HG03280 (cell line): ENCODE measurements at regions not wholly inside any gene's neighbourhood (a gene's known extent, or its start where the extent isn't known, plus 50 kb on each side); places are given as distances from the start of the nearest gene placed in this dataset.

Experiments used
- ATAC-seq: cut with Tn5 transposase; IDR thresholded peaks from one replicate; pipeline ENCODE4 v1.9.1; 2021; ENCODE audit warnings: mild to moderate bottlenecking, moderate library complexity; ENCODE audit not compliant: unreplicated experiment

- ATAC-seq: no peak
Measured at GRCh38 chr6:99091985-99092384, 144.2 kb upstream of the FBXL4 start.

DNA sequence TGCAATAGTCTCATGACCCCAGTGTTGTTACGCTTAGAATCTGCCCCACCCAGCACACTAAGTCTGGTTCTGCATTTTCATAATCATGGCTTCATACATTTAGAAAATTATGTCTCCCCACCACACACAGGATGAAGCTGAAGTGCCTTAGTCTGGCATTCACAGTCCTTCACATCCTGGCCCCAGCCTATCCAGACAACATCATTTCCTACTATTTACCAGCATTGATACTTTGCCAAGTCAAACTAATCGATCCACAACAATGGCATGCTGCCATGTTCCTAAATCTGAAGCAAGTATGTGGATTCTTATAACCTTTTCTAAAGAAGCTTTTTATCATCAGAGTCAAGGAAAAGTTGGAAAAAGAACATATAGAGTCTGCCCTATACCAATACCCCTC is 132.4 kb upstream of the FBXL4 start:
- ATAC-seq: no peak

GRCh38 chr6:99079058-99079457 is 131.3 kb upstream of the FBXL4 start:
- ATAC-seq: no peak

GRCh38 chr6:99073223-99073622 is 125.5 kb upstream of the FBXL4 start:
- ATAC-seq: no peak

GRCh38 chr6:99066044-99066443 is 118.3 kb upstream of the FBXL4 start:
- no peak for ATAC-seq

GRCh38 chr6:99064834-99065233 is 117.1 kb upstream of the FBXL4 start:
- ATAC-seq: no peak

DNA sequence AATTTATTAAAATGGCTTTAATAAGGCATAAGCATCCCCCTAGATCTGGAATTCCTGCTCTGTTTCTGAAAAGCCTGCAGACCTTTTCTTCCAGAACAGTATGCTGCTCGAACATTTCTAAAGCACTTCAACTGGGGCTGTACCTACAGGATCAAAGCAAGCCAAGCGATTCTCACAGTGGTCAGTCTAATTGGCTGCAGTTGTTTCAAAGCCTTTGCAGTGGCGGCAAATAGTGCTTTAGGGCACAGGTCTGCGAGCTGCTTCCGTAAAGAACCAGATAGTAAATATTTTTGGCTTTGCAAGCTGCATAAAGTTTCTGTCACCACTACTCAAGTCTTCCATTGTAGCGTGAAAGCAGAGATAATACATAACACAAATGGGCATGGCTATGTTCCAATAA is 88.9 kb upstream of the FBXL4 start:
- no peak for ATAC-seq

- ATAC-seq: no peak
Measured at GRCh38 chr6:99032396-99032795, 84.7 kb upstream of the FBXL4 start.

GRCh38 chr6:99031957-99032356 is 84.2 kb upstream of the FBXL4 start:
- no peak for ATAC-seq

- ATAC-seq: no peak
Measured at GRCh38 chr6:99030915-99031314, 83.2 kb upstream of the FBXL4 start.

DNA sequence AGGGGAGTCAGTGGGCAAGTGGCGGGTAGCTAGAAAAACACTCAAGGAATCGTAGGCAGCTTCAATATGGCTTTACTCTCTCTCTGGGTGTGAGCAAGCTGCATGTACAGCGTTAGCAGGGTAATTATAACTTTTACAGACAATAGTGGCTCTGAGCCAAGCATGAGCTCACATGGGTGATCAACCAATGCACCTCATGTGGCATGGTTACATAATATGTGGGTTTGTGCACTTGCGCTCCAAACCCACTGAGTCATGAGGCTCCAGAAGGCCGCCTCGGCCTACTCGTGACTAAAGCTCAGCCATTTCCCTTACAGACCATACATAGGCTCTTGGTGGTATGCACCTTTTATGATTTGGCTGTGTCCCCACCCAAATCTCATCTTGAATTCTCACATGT is 78.4 kb upstream of the FBXL4 start:
- ATAC-seq: no peak

DNA sequence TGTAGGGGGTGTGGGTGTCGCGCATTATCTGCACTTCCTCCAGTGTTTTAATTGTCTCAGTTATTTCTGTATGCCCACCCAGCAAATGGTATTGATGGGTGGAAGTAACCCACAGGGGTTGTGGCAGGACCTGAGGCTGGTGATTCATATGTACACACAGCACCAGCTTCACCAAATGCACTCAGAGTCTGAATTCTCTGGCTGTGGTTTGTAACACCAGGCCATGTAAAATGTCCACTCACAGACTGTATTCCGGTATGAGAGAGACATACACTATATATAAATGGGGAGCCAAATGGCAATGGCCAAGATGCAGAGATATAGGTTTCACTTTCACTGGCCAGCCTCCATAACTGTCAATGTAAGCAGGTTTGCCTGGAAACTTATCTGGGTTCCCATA is 76.3 kb upstream of the FBXL4 start:
- ATAC-seq: no peak

DNA sequence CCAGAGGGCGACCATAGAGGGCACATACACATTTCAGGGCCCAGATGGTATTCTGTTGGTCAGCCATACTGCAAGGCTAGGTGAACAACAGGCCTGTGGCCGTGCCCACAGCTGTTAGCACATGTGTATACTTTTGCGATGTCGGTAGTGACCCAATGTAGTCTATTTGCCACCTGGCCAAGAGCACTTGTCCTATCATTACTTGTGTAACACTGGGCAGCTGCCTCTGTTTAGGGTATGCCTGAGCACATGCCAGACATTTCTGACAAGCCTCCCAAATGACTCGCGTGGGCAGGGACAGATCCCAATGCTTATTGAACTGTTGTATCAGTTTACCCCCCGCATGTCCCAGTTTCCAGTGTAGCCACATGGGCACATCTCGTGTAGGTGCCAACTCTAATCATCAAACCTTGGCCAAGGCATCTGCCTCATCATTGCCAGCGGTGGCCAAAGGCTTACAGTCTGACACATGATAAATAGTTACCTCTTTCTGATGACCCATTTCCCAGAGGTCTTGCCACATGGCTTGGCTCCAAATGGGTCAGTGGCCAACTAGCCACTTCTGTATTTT is 74.4 kb upstream of the FBXL4 start:
- ATAC-seq: no peak

DNA sequence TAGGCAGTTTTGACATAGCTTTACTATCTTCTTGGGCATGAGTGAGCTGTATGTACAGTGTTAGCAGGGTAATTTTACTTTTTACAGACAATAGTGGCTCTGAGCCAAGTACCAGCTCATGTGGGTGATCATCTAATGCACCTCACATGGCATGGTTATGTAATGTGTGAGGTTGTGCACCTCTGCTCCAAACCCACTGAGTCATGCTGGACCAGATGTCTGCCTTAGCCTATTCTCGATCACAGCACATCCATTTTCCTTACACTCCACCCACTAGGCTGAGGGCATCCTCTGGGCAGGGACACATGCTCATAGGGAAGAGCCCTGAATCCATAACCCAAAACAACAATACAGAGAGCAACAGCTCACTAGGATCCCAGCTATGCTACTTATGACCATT is 71.6 kb upstream of the FBXL4 start:
- no peak for ATAC-seq

- no peak for ATAC-seq
Measured at GRCh38 chr6:99017150-99017549, 69.4 kb upstream of the FBXL4 start.

GRCh38 chr6:99016355-99016754 is 68.6 kb upstream of the FBXL4 start:
- no peak for ATAC-seq

DNA sequence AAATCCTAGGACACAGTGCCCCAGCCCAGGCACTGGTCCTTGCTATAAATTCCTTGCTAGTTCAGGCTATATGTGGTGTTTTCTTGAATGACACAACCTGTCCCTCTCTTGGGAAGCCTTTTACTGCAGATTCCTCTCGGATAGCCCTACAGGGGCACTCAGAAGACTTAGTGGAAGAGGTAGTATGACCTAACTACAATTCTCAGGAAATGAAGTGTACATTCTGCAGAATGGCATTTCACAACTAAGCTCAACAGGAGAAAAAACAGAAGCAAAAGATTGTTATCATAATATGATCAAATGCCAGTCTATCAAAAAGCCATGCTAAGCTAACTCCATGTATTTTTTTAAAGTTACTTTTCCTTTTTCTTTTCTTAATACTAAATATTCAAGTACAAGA is 66.3 kb upstream of the FBXL4 start:
- ATAC-seq: no peak

DNA sequence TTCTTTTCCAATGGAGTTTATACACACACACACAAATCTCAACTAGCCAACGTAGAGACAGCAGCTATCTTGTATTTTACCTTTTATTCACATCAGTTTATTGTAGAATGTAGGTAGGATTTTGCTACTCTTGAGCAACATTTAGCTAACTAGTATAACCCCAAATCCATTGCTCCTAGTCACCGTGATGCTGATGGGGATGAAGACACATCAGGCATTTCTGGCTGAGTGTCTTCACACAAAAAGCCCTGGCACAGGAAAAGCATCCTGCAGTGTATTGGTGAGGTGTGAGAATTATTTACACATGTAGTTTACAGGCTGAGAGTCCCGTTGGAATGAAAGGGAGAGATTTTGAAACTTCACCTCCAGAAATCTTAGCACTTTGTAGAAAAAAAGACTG is 65.9 kb upstream of the FBXL4 start:
- ATAC-seq: no peak

DNA sequence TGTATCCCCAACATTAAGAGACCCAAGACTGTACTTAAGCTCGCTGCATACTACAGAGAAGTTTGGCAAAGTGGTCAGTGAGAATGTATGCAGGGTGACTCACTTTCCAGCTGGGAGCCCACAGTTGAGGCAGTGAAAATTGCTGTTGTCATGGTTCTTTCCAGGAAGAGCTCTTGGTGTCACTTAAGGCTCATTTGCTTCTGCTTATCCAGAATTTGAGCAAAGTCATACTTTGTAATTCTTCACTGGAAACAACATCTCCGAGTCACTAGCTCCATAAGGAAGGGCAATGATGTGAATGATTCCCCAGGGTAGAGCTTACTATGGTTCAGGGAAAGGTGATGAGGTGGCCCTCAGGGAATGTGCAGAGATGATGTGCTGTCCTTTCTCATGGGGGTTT is 65.4 kb upstream of the FBXL4 start:
- no peak for ATAC-seq

DNA sequence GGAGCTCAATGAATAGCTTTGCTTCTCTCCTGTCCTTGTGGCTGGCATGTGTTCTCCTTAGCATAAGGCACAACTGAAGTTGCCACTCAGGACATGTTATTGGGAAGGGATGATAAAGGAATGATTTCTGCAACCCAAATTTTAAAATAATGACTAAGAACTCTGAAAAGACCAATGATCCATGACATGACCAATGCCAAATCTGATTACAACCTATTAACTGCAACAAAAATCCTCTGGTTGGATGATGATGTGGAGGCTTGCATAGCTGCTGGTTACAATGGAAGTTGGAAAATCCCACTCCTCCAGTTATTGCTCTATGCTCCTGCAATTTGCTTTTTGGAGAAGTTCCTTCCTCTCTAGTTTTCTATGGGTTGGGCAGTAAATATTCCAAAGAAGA is 63.4 kb upstream of the FBXL4 start:
- no peak for ATAC-seq

DNA sequence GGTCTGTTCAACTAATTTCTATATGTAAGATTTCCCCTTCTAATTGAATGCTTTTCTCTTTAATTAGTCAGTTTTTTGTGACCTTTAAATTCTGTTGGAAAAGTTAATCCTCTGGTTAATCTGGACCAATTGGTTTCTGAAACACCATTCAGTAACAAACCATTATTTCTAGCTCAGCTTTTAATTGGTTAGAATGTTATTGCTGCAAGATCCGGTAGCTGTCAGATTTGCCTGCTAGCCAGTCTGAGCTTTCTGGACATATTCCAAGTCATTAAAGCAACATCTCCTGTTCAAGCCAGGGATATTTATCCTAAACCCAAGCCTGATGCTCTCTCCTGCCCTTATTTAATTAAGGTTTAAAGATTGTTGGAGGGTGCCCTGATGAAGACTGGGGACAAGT is 55.1 kb upstream of the FBXL4 start:
- ATAC-seq: no peak

DNA sequence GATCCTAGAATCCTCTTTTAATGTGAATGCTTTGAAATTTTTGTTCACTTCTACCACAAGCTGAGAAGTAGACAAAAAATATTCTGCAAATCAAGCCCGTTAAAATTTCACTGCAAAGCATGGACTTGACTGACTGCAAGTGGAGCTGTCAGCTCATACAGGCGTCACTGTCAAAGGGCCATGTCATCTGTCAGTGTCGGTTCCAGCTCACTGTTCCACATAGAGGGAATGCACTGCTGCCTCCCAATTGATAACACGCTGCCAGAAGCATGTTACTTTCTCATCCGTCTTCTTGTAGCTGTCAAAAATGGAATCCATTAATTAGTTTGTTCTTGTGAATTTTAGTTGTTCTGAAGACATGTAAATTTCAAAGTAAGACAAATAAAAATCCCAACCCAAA is 50.4 kb upstream of the FBXL4 start:
- no peak for ATAC-seq
